ENCODE measurements at regions not wholly inside any gene's neighbourhood (a gene's known extent, or its start where the extent isn't known, plus 50 kb on each side); places are given as distances from the start of the nearest gene placed in this dataset.
A peak's percentile ranks its signal among the peaks of the same experiment; 100 is the strongest.

DNA sequence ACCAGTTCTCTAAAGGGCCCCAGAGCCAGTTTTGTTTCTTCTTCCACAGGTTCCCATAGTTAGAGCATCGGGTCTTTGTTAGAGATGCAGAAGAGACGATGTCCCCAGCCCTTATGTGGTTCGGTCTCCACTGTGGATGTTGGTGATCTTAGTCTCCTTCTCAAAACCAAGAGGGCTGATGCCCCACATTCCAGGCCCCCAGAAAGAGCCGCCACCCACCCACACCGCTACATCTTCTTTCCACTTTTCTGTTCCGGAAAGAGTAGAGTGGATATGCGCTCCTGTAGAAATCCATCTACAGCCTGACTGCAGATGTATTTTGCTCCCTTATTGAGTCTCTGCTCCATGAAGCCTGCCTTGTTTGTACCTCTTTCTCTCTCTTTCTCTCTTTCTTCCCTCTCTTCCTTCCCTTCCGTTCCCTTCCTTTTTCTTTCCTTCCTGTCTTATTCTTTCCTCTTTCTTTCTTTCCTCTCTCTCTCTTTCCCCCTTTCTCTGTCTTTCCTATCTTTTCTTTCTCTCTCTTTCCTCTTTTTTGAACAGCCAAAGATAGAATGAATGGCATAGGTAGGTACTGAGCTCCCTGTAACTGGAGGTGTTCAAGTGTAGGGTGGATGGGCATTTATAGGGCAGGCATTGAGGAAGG, 224.3 kb downstream of the SEC14L1 start:
- DNase-seq (ENCODE audit: low spot score), result no peak

GRCh38 chr17:77365584-77366186, 224.9 kb downstream of the SEC14L1 start:
- no peak for DNase-seq (ENCODE audit: low spot score)

- no peak for DNase-seq (ENCODE audit: low spot score)
These were observed 225.4 kb downstream of the SEC14L1 start for GRCh38 chr17:77366206-77366557.

DNA sequence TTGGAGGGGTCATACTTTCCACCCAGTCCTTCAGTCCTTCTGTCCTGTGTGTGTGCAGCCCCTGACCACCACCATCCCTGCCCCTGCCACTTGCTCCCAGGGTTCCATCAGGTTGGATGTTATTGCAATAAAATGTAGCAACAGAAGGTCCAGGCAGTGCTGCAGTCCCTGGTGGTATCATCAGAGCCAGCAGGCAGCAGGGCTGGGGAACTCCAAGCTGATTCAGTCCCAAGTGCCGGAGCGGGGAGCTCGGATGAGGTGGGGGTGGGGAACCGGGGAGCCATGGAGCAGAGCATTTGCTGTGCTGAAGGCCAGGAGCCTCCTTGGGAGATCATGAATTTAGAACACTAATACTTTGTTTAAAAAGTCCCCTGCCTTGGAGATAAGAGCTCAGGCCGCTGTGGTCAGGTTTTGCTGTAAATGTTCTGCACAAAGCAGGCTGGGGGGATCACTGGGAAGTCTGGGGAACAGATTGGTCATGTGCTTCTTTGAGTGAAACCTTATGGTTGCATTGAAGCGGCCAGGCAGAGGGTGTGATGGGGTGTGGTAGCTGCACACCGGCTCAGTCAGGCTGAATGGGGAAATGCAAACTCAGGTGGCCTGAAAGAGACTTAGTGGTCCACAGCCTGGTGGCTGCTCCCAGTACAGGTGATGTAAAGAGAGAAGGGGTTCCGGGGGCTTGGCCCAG, 225.9 kb downstream of the SEC14L1 start:
- no peak for DNase-seq (ENCODE audit: low spot score)

DNA sequence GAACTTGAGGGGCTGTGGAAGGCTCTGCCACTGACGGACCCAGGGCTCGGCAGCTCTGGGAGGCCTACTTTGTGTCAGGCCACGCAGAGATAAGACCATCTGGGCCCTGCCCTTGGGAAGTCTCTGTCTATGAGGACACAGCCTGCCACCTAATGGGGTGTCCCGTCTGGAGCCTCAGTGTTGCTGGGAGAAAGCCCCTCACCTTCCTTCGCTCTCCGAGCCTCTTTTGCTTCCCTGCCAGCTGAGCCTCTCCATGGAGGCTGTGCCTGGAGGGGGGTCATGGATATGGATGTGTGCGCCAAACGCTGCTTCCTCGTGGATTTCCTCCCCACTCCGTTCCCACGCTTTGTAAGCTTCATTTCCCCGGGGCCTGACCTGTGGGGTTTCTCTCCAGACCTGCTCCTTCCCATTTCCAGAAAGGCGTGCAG, 228.8 kb downstream of the SEC14L1 start:
- no peak for DNase-seq (ENCODE audit: low spot score)

DNA sequence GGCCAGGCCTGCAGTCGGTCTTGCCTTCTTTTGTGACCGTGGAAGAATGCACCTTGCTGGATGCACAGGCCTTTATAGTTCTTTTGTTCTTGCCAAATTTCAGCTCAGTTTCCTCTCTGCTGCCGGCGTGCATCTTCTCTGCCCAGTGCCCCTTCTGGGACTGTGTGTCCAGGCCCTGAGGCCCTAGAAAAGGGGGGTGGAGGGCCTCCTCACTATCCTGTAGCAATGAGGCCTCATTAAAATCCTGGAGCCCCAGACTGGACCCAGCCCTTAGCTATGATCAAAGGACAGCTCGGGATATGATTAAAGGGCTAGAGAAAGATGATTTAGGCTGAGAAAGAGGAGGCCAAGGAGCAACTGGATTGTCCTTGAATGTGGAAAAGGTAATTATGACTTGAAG, 229.8 kb downstream of the SEC14L1 start:
- no peak for DNase-seq (ENCODE audit: low spot score)

GRCh38 chr17:77371117-77371887, 230.5 kb downstream of the SEC14L1 start:
- DNase-seq (ENCODE audit: low spot score), result no peak

DNA sequence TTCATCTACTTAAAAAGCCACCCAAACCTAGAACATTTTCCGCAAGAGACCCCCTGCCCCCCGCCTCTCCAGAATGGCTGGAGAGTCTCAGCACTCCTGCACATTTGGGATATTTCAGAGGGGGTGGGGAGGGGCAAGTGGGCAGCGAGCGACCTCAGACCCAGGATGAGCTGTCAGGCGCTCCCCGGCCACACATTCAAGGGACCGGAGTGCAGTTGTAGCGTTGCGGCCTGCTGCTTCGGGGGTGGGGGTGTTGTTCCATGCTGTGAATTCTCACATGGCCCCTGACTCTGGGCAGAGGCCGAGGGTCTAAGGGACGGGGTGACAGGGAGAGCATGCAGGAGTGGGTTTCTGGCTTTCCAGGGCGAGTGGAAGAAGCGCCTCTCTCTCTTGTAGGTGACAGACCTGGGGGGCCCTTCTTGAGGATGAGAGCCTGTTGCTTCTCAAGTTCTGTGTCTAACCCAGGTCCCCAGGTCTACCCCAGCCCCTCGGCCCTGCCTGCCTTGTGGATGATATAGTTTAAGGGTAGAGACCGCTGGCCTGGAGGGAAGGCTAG, 231.2 kb downstream of the SEC14L1 start:
- DNase-seq (ENCODE audit: low spot score), result no peak

- peak; percentile 95 for DNase-seq (ENCODE audit: low spot score)
These were observed 231.9 kb downstream of the SEC14L1 start for GRCh38 chr17:77372444-77373298.

- no peak for DNase-seq (ENCODE audit: low spot score)
These were observed 232.8 kb downstream of the SEC14L1 start for GRCh38 chr17:77373299-77374169.

DNA sequence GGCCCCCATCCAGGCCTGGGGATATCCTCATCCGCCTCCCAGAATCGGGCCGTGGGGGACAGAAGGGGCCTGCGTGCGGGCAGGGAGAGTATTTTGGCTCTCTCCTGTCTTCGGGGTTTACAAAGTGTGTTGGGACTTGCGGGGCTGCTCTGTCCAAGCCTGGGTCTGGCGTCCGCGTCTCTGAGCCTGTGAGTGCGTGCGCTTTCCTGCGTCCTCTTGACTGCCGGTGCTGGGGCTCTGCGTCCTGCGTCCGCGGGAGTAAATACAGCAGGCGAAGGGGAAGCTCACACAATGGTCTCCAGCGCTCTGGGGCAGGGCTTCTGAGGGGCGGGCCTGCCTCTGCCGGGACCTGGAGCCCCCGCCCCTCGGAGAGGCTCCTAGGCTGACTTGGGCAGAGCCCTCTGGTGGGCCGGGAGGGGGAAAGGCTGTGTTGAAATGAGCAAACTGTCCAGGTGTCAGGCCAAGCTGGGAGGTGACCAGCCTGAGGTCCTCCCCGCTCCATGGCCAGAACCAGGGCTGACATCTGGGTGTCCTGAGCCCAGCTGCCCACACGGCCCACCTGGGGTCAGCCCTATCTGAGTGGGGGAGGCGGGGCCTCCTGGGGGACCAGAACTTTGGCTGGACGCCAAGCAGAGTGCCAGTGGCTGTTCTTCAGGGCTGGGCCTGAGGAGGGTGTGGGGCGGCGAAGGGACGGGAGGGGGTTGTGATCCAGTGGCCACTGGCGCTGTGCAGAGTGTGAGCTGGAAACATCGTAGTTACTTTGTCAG, 233.6 kb downstream of the SEC14L1 start:
- DNase-seq (ENCODE audit: low spot score), result peak; percentile 85

DNA sequence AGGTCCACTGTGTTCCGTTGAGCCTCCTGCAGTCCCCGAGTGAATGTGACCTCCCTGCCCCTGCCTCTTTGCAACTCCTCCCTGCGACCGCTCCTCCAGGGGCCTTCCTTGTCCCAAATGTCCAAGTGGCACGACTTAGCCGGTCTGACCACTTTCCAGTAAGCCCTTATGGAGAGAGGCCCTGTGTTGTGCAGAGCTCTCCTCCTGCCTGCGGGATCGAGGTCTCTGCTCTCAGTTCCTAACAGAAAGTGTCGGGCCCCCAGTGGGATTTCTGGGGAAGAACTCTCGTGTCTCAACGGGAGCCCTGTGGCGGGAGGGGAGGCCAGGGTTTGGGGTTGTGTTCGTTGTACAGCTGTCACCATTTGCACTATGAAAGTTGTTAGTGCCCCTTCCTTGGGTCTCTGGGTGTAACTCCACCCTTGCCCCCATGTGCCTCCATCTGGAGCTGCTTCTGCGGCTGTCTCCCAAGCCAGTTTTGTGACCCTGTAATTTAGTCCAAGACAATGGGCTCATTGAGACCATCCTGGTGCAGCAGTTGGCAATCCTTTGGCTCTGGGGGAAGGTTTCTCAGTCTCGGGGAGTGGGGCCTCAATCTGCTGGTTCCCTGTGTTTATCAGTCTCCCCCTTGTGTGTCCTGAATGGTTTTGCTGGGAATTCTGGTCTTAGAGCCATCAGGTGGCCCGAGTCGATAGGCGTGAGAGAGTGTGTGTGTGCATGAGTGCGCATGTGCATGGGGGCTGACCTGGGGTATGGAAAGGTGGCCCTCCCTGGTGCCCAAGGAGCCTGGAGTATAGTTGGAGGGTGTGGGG, 234.5 kb downstream of the SEC14L1 start:
- DNase-seq (ENCODE audit: low spot score), result no peak

GRCh38 chr17:77375917-77376651, 235.3 kb downstream of the SEC14L1 start:
- DNase-seq (ENCODE audit: low spot score), result peak; percentile 64

DNA sequence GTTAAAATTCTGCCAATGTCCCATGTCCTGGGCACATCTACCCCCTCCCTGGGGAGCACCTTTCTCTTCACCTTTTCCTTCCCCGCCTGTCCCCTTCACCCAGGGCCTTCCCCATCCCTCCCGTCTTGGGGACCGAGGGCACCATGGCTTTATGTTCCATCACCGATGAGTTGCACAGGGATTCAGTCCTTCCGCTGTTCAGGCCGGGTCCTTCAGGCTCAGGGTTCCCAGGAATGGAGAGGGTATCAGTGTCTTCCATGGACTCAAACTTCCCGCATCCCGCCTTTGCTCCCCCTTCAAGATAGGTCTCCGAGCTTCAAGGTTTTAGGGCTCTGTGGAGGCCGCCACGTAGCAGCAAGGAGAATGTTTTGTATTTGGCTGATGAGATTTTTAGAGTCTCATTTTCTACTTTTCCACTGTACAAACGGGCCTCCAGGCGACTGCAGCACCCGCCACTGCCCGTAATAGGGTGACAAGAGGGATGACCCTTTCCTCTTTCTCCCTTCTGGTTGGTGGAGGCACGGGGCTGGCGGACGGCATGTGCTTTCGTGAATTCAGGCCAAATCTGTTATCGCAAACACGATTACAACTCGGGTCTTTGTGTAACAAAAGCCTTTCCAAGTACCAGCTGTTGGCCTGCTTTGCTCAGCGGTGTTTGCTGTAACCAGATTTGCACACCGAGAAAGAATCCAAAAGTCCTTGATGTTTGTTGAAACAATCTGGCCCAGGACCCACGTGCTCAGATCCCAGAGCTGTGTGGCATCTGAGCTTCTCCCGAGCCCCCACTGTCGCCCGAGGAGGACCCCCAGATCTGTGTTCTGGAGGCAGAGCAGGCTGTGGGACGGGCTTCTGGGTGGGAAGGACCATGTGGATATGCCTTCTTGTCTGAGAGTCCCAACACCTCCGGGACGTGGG, 236.3 kb downstream of the SEC14L1 start:
- DNase-seq (ENCODE audit: low spot score), result peak; percentile 61

GRCh38 chr17:77377710-77378235, 237.0 kb downstream of the SEC14L1 start:
- DNase-seq (ENCODE audit: low spot score), result peak; percentile 64

DNA sequence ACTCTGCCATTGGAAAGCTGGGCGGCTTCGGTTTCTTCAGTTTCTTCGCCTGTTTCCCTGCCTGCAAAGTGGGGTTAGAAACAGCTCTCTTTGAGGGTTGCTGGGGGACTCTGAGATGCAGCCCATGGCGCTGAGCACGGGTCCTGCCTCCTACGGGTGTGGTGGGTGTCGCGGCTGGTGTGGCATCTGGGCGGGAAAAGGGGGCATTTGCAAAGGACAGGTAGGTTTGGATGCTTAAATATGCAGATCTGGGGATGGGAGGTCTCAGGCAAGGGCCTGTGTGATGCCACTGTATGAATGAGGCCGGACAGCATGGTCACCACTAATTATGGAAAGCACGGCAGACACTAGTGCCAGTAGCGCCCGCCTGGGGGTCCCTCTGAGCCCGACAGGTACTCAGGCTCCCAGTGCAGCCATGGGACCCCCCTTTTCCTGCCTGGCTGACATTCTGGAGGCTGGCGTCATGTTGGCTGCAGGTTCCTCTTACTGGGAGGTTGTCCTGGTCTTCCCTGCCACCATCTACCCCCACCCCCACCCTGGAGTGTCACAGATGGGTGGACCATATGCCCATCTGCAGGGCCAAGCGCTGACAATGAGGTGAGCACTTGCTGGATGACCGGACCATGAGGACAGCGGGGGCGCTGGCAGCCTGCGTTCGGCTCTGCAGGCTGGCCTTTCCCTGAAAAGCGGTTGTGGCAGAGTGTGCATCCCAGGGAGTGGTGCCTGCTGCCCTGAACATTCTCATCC, 237.7 kb downstream of the SEC14L1 start:
- DNase-seq (ENCODE audit: low spot score), result no peak

Measured in left forelimb (tissue), 1 donor.